K562 (cell line): ENCODE measurements at regions not wholly inside any gene's neighbourhood (a gene's known extent, or its start where the extent isn't known, plus 50 kb on each side); places are given as distances from the start of the nearest gene placed in this dataset.

Source experiments
- EZH2 ChIP-seq: IDR thresholded peaks from 2 replicates; pipeline ENCODE4 v1.6.1; 2012; ENCODE audit warnings: low read depth, mild to moderate bottlenecking, inconsistent platforms, low read length, borderline replicate concordance
- FIP1L1 ChIP-seq: fragments of 200-400 bp; formaldehyde crosslinking; IDR thresholded peaks from 2 replicates; pipeline ENCODE4 v1.6.1; 2018; ENCODE audit warnings: mild to moderate bottlenecking, low read depth, low read length; ENCODE audit not compliant: poor library complexity, severe bottlenecking
- FOS ChIP-seq: IDR thresholded peaks from 3 replicates; pipeline ENCODE4 v1.6.1; 2011; ENCODE audit not compliant: insufficient read length; ENCODE audit errors: extremely low read depth
- NFE2L1 ChIP-seq: fragments of 450-650 bp; IDR thresholded peaks from 2 replicates; pipeline ENCODE4 v1.6.1; 2016; ENCODE audit warnings: missing genetic modification characterization, low read depth, mild to moderate bottlenecking, missing compliant biosample characterization, moderate library complexity, borderline replicate concordance
- POLR2AphosphoS5 ChIP-seq: IDR thresholded peaks from 2 replicates; pipeline ENCODE4 v1.6.1; 2011; ENCODE audit warnings: mild to moderate bottlenecking, low read depth, low read length, moderate library complexity; ENCODE audit not compliant: control insufficient read depth, insufficient read depth
- SETDB1 ChIP-seq: IDR thresholded peaks from one replicate; pipeline ENCODE4 v1.6.1; 2012; ENCODE audit warnings: low read length, control low read depth, inconsistent platforms
- TAF15 ChIP-seq: fragments of 200-400 bp; formaldehyde crosslinking; IDR thresholded peaks from 2 replicates; pipeline ENCODE4 v1.6.1; 2017; ENCODE audit warnings: mild to moderate bottlenecking, low read depth, low read length, moderate library complexity
- ZFP36 ChIP-seq: fragments of 150-350 bp; IDR thresholded peaks from 2 replicates; pipeline ENCODE4 v1.6.1; 2018; ENCODE audit warnings: low read length, low read depth; ENCODE audit not compliant: partially characterized antibody
- TF ChIP-seq, protein P1 (sequence below): fragments of 450-650 bp; formaldehyde crosslinking; IDR thresholded peaks from 2 replicates; pipeline ENCODE4 v1.4.0; 2020; ENCODE audit warnings: mild to moderate bottlenecking, moderate library complexity
- TF ChIP-seq, protein P2 (sequence below), 3 experiments: IDR thresholded peaks in 2 of 3; conservative IDR thresholded peaks in 1 of 3; 2 replicates each; pipeline ENCODE4 v1.5.1; 2011 to 2012; ENCODE audit warnings: low read length in 3 of 3, mild to moderate bottlenecking in 3 of 3, control low read depth in 2 of 3, improper control_type of control experiment in 1 of 3, inconsistent platforms in 1 of 3, low read depth in 1 of 3, mixed read lengths in 1 of 3, moderate library complexity in 1 of 3; ENCODE audit not compliant: insufficient read depth in 2 of 3
- TF ChIP-seq, protein P3 (sequence below): sonication (generic); formaldehyde crosslinking; IDR thresholded peaks from 2 replicates; pipeline ENCODE4 v1.8.0; 2022; ENCODE audit warnings: missing genetic modification reagents, mild to moderate bottlenecking, borderline replicate concordance

DNA sequence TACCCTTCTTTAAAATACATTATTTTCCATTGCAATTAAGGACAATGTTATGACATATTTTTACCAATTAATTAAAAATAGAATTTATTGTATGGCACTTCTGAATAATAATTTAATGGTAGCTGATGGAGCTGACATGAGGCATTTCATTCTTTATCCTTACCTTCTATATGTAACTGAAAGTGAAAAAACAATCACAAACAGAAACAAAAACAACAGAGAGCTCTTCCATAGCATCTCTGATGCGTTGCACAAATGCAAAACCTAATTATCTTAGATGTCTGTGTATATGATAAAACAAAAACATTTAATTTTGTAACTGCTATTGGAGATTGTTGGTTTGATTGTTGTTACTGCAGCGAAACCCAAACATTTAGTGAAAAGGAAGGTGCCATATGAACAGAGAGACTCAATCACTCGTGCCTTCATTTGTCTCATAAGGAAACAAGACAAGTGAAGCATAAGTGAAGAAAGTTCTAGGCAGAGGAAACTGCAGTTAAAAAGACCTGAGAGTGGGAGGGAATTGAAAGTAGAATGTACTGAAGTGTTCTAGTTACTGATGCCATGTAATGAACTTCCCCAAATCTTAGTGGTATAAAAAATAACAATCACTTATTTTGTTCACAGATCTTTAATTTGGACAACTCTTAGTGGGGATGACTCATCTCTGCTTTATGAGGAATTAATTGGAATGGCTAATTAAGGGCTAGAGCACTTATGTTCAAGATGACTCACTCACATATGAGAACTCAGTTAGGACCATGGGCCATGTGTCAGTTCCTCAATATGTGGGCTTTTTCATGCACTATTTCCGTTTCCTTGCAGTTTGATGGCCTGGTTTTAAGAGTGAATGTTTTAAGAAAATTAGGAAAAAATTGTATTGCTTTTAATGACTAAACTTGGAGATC lies 245.0 kb upstream of the OLFM3 start:
- TF ChIP-seq ZFP36 = no peak
- TF ChIP-seq TAF15 = no peak
- no peak for TF ChIP-seq SETDB1
- no peak for TF ChIP-seq POLR2AphosphoS5
- no peak for TF ChIP-seq NFE2L1 (tag)
- TF ChIP-seq, protein P1, sequence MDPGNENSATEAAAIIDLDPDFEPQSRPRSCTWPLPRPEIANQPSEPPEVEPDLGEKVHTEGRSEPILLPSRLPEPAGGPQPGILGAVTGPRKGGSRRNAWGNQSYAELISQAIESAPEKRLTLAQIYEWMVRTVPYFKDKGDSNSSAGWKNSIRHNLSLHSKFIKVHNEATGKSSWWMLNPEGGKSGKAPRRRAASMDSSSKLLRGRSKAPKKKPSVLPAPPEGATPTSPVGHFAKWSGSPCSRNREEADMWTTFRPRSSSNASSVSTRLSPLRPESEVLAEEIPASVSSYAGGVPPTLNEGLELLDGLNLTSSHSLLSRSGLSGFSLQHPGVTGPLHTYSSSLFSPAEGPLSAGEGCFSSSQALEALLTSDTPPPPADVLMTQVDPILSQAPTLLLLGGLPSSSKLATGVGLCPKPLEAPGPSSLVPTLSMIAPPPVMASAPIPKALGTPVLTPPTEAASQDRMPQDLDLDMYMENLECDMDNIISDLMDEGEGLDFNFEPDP (CRISPR knock-in tag) = no peak
- TF ChIP-seq FOS = no peak
- TF ChIP-seq, protein P2, sequence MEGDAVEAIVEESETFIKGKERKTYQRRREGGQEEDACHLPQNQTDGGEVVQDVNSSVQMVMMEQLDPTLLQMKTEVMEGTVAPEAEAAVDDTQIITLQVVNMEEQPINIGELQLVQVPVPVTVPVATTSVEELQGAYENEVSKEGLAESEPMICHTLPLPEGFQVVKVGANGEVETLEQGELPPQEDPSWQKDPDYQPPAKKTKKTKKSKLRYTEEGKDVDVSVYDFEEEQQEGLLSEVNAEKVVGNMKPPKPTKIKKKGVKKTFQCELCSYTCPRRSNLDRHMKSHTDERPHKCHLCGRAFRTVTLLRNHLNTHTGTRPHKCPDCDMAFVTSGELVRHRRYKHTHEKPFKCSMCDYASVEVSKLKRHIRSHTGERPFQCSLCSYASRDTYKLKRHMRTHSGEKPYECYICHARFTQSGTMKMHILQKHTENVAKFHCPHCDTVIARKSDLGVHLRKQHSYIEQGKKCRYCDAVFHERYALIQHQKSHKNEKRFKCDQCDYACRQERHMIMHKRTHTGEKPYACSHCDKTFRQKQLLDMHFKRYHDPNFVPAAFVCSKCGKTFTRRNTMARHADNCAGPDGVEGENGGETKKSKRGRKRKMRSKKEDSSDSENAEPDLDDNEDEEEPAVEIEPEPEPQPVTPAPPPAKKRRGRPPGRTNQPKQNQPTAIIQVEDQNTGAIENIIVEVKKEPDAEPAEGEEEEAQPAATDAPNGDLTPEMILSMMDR (IDR thresholded peaks at IDR 0.05 in 2 of 3, conservative IDR thresholded peaks at IDR 0.05 in 1 of 3; ENCODE audit: insufficient read depth in 2 of 3, low read depth in 1 of 3, low read length in 3 of 3) = no peak
- TF ChIP-seq, protein P3, sequence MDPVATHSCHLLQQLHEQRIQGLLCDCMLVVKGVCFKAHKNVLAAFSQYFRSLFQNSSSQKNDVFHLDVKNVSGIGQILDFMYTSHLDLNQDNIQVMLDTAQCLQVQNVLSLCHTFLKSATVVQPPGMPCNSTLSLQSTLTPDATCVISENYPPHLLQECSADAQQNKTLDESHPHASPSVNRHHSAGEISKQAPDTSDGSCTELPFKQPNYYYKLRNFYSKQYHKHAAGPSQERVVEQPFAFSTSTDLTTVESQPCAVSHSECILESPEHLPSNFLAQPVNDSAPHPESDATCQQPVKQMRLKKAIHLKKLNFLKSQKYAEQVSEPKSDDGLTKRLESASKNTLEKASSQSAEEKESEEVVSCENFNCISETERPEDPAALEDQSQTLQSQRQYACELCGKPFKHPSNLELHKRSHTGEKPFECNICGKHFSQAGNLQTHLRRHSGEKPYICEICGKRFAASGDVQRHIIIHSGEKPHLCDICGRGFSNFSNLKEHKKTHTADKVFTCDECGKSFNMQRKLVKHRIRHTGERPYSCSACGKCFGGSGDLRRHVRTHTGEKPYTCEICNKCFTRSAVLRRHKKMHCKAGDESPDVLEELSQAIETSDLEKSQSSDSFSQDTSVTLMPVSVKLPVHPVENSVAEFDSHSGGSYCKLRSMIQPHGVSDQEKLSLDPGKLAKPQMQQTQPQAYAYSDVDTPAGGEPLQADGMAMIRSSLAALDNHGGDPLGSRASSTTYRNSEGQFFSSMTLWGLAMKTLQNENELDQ = no peak
- no peak for TF ChIP-seq FIP1L1
- no peak for TF ChIP-seq EZH2
